Duodenal mucosa (tissue), 2 donors: ENCODE measurements at regions not wholly inside any gene's neighbourhood (a gene's known extent, or its start where the extent isn't known, plus 50 kb on each side); places are given as distances from the start of the nearest gene placed in this dataset.

ENCODE experiments used
- H3K27ac ChIP-seq: one replicate; pipeline ENCODE4 v1.7.0; 2013; ENCODE audit warnings: low read depth, low read length
- H3K27me3 ChIP-seq, 2 donors: one replicate each; pipeline ENCODE4 v1.7.0; 2013; ENCODE audit warnings: low read length in 2 of 2, control low read depth in 1 of 2; ENCODE audit not compliant: insufficient read depth in 2 of 2, control insufficient read depth in 1 of 2
- H3K36me3 ChIP-seq, 2 donors: one replicate each; pipeline ENCODE4 v1.7.0; 2013; ENCODE audit warnings: low read length in 2 of 2, control low read depth in 1 of 2; ENCODE audit not compliant: insufficient read depth in 2 of 2, control insufficient read depth in 1 of 2
- H3K4me1 ChIP-seq, 2 donors: one replicate each; pipeline ENCODE4 v1.7.0; 2013; ENCODE audit warnings: low read length in 2 of 2, control low read depth in 1 of 2; ENCODE audit not compliant: insufficient read depth in 2 of 2, control insufficient read depth in 1 of 2
- H3K4me3 ChIP-seq, 2 donors: one replicate each; pipeline ENCODE4 v1.7.0; 2013; ENCODE audit warnings: low read length in 2 of 2, low read depth in 1 of 2
- H3K9ac ChIP-seq, 2 donors: one replicate each; pipeline ENCODE4 v1.7.0; 2013; ENCODE audit warnings: low read length in 2 of 2, low read depth in 1 of 2
- H3K9me3 ChIP-seq, 2 donors: one replicate each; pipeline ENCODE4 v1.7.0; 2013; ENCODE audit warnings: low read length in 2 of 2, control low read depth in 1 of 2; ENCODE audit not compliant: control insufficient read depth in 1 of 2

DNA sequence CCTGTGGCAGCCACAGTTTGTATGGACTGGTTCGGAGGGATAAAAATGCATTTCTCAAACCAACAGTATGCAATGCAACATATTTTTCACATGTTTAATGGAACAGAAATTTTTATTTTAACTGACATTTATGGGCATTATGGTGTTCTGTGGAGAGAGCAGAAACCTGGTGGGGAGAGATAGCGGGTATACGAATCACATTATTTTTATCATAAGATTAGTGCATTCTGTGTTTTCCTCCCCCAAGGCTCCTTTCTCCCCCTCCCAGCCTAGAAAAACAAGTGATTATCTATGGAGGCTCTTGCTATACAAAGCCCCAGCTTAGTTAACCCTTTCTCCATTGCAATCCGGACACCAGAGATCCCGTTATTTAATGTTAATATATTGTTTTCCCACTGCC lies 289.8 kb upstream of the PIK3C3 start:
- H3K9me3 ChIP-seq: peaks cover 0 to 5% of the 10 kb centered on the region in 2 donors
- no peak overlapping the region for H3K27ac ChIP-seq
- H3K36me3 ChIP-seq: no peaks in the 10 kb centered on the region
- no peaks in the 10 kb centered on the region for H3K4me1 ChIP-seq
- H3K27me3 ChIP-seq: no peaks in the 10 kb centered on the region
- no peak overlapping the region for H3K4me3 ChIP-seq
- H3K9ac ChIP-seq: no peak overlapping the region

DNA sequence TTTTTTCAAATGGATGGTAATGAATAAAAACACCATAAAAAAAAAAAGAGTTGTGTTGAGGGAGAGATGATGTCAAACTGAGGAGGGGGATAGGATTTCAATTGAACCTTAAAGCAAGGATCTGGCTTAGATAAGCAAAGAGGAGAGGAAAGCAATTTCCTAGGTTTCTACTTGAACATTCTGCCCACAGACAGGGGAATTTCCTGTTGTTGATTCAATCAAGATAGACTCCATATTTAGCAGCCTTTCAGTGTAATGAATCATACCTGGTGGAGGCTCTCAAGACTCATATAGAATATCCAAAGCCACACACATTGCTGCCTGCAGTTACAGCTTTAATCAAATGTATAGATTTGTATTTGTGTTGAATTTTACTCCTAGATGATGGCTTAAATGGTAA lies 294.4 kb upstream of the PIK3C3 start:
- Histone ChIP-seq H3K4me3 (no peak overlapping the region), H3K9me3 (peaks cover 0 to 5% of the 10 kb centered on the region in 2 donors), H3K27ac (no peak overlapping the region)

GRCh38 chr18:41659438-41660130 lies 295.4 kb upstream of the PIK3C3 start:
- no peak overlapping the region for H3K9ac ChIP-seq
- no peaks in the 10 kb centered on the region for H3K4me1 ChIP-seq
- H3K27me3 ChIP-seq: no peaks in the 10 kb centered on the region
- H3K36me3 ChIP-seq: no peaks in the 10 kb centered on the region
- peaks cover 0 to 2% of the 10 kb centered on the region in 2 donors for H3K9me3 ChIP-seq
- H3K4me3 ChIP-seq: no peak overlapping the region
- no peak overlapping the region for H3K27ac ChIP-seq

More for the DNA sequence above, 294.4 kb upstream of the PIK3C3 start:
- Histone ChIP-seq H3K4me1 (no peaks in the 10 kb centered on the region), H3K9ac (no peak overlapping the region), H3K27me3 (no peaks in the 10 kb centered on the region), H3K36me3 (no peaks in the 10 kb centered on the region)

- no peak overlapping the region for H3K9ac ChIP-seq
- no peaks in the 10 kb centered on the region for H3K9me3 ChIP-seq
- no peaks in the 10 kb centered on the region for H3K27me3 ChIP-seq
- no peak overlapping the region for H3K4me3 ChIP-seq
- H3K27ac ChIP-seq: no peak overlapping the region
- no peaks in the 10 kb centered on the region for H3K4me1 ChIP-seq
- H3K36me3 ChIP-seq: no peaks in the 10 kb centered on the region
Observed at GRCh38 chr18:41657189-41657588, 297.8 kb upstream of the PIK3C3 start.

- Histone ChIP-seq H3K27ac (no peak overlapping the region), H3K9ac (no peak overlapping the region), H3K4me1 (no peaks in the 10 kb centered on the region), H3K27me3 (no peaks in the 10 kb centered on the region), H3K36me3 (no peaks in the 10 kb centered on the region), H3K9me3 (no peaks in the 10 kb centered on the region), H3K4me3 (no peak overlapping the region)
Observed at GRCh38 chr18:41655074-41655473, 300.0 kb upstream of the PIK3C3 start.

DNA sequence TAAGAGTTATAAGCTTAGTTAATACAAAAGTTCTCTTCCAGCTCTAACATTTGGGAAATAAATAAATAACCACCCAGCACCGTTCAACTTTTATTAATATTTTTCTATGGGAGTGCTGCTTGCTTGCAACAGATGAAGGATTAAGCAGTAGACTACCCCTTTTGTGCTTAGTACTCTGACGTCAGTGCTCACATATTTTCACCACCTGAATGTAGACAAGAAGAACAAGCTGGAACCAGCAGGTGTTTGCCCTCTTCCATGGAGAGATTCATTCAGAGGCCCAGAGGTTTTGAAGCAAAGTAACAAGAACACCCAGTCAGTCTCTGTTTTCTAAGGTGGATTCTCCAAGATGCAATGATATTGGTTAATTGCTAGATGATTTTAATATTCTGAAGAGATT lies 307.1 kb upstream of the PIK3C3 start:
- Histone ChIP-seq H3K9ac (no peak overlapping the region), H3K27ac (no peak overlapping the region), H3K9me3 (peaks cover 0 to 6% of the 10 kb centered on the region in 2 donors), H3K27me3 (no peaks in the 10 kb centered on the region), H3K4me3 (no peak overlapping the region), H3K4me1 (no peaks in the 10 kb centered on the region), H3K36me3 (no peaks in the 10 kb centered on the region)

GRCh38 chr18:41646915-41647620 lies 308.0 kb upstream of the PIK3C3 start:
- no peak overlapping the region for H3K27ac ChIP-seq
- H3K4me1 ChIP-seq: no peaks in the 10 kb centered on the region
- no peaks in the 10 kb centered on the region for H3K36me3 ChIP-seq
- peaks cover 0 to 6% of the 10 kb centered on the region in 2 donors for H3K9me3 ChIP-seq
- no peak overlapping the region for H3K9ac ChIP-seq
- H3K4me3 ChIP-seq: no peak overlapping the region
- H3K27me3 ChIP-seq: no peaks in the 10 kb centered on the region

- Histone ChIP-seq H3K36me3 (no peaks in the 10 kb centered on the region), H3K4me1 (no peaks in the 10 kb centered on the region), H3K4me3 (no peak overlapping the region), H3K27ac (no peak overlapping the region), H3K9me3 (peaks cover 0 to 6% of the 10 kb centered on the region in 2 donors), H3K27me3 (no peaks in the 10 kb centered on the region), H3K9ac (no peak overlapping the region)
Observed at GRCh38 chr18:41645589-41646360, 309.3 kb upstream of the PIK3C3 start.

DNA sequence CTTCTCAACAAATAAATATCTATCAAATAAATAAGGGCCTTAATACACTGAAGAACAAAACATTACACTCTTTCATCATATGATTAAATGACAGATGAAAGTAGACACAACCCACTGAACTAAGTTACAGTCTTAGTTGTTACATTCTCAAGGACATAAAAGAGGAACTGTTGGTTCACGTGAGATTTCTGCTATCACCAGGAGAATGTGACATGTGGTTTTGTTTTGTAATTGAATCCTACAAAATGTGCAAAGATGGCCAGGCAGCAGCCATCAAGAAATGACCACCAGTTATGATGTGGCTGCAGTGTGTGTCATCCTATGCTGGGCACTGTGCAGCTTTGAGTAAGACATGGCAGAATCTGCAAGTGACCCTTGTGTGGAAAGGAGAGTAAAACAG lies 310.6 kb upstream of the PIK3C3 start:
- Histone ChIP-seq H3K4me1 (no peaks in the 10 kb centered on the region), H3K27ac (no peak overlapping the region), H3K4me3 (no peak overlapping the region), H3K9me3 (peaks cover 0 to 6% of the 10 kb centered on the region in 2 donors), H3K36me3 (no peaks in the 10 kb centered on the region), H3K9ac (no peak overlapping the region), H3K27me3 (no peaks in the 10 kb centered on the region)

- Histone ChIP-seq H3K4me3 (no peak overlapping the region), H3K27ac (no peak overlapping the region), H3K27me3 (no peaks in the 10 kb centered on the region), H3K4me1 (no peaks in the 10 kb centered on the region), H3K9me3 (peaks cover 0 to 6% of the 10 kb centered on the region in 2 donors), H3K9ac (no peak overlapping the region), H3K36me3 (no peaks in the 10 kb centered on the region)
Observed at GRCh38 chr18:41643427-41643826, 311.6 kb upstream of the PIK3C3 start.
